ENCODE measurements at regions not wholly inside any gene's neighbourhood (a gene's known extent, or its start where the extent isn't known, plus 50 kb on each side); places are given as distances from the start of the nearest gene placed in this dataset.

- Histone ChIP-seq H3K9me3 (ENCODE audit: low read depth, low read length) (no peaks in the 10 kb centered on the region), H3K4me1 (ENCODE audit: insufficient read depth, low read length) (no peaks in the 10 kb centered on the region), H3K4me3 (ENCODE audit: insufficient read depth, low read length) (no peak overlapping the region), H2AFZ (ENCODE audit: low read length) (no peak overlapping the region), H4K20me1 (ENCODE audit: insufficient read depth, low read length) (no peaks in the 10 kb centered on the region), H3K79me2 (ENCODE audit: insufficient read depth, low read length) (no peaks in the 10 kb centered on the region), H3K4me2 (ENCODE audit: insufficient read depth, low read length) (no peak overlapping the region), H3K36me3 (ENCODE audit: insufficient read depth, low read length) (no peaks in the 10 kb centered on the region), H3K27me3 (ENCODE audit: insufficient read depth, low read length) (no peaks in the 10 kb centered on the region), H3K27ac (ENCODE audit: low read depth, low read length) (no peak overlapping the region)
- no peak for TF ChIP-seq CTCF (IDR thresholded peaks at IDR 0.05; ENCODE audit: extremely low read depth, low read depth, low read length)
- DNase-seq (ENCODE audit: insufficient read length, low spot score, missing footprints): no peak
Measured at GRCh38 chr1:213435715-213436114, 384.7 kb downstream of the RPS6KC1 start.

- Histone ChIP-seq H3K4me2 (ENCODE audit: insufficient read depth, low read length) (no peak overlapping the region), H4K20me1 (ENCODE audit: insufficient read depth, low read length) (no peaks in the 10 kb centered on the region), H3K36me3 (ENCODE audit: insufficient read depth, low read length) (no peaks in the 10 kb centered on the region), H3K9me3 (ENCODE audit: low read depth, low read length) (peaks cover 1% of the 10 kb centered on the region), H3K27me3 (ENCODE audit: insufficient read depth, low read length) (no peaks in the 10 kb centered on the region), H3K4me3 (ENCODE audit: insufficient read depth, low read length) (no peak overlapping the region), H2AFZ (ENCODE audit: low read length) (no peak overlapping the region), H3K79me2 (ENCODE audit: insufficient read depth, low read length) (no peaks in the 10 kb centered on the region), H3K4me1 (ENCODE audit: insufficient read depth, low read length) (no peaks in the 10 kb centered on the region), H3K27ac (ENCODE audit: low read depth, low read length) (no peak overlapping the region)
- DNase-seq (ENCODE audit: insufficient read length, low spot score, missing footprints): peak; percentile 75
- no peak for TF ChIP-seq CTCF (IDR thresholded peaks at IDR 0.05; ENCODE audit: extremely low read depth, low read depth, low read length)
Measured at GRCh38 chr1:213438339-213438738, 387.3 kb downstream of the RPS6KC1 start.

- H3K9me3 ChIP-seq (ENCODE audit: low read depth, low read length): peaks cover 1% of the 10 kb centered on the region
- no peaks in the 10 kb centered on the region for H3K36me3 ChIP-seq (ENCODE audit: insufficient read depth, low read length)
- H3K27me3 ChIP-seq (ENCODE audit: insufficient read depth, low read length): no peaks in the 10 kb centered on the region
- H3K79me2 ChIP-seq (ENCODE audit: insufficient read depth, low read length): no peaks in the 10 kb centered on the region
- DNase-seq (ENCODE audit: insufficient read length, low spot score, missing footprints): no peak
- no peak overlapping the region for H3K4me2 ChIP-seq (ENCODE audit: insufficient read depth, low read length)
- no peak for TF ChIP-seq CTCF (IDR thresholded peaks at IDR 0.05; ENCODE audit: extremely low read depth, low read depth, low read length)
- H2AFZ ChIP-seq (ENCODE audit: low read length): no peak overlapping the region
- H3K27ac ChIP-seq (ENCODE audit: low read depth, low read length): no peak overlapping the region
- no peak overlapping the region for H3K4me3 ChIP-seq (ENCODE audit: insufficient read depth, low read length)
- H3K4me1 ChIP-seq (ENCODE audit: insufficient read depth, low read length): no peaks in the 10 kb centered on the region
- H4K20me1 ChIP-seq (ENCODE audit: insufficient read depth, low read length): no peaks in the 10 kb centered on the region
Measured at GRCh38 chr1:213439703-213440102, 388.7 kb downstream of the RPS6KC1 start.

GRCh38 chr1:213440766-213441165 lies 389.7 kb downstream of the RPS6KC1 start:
- no peak for DNase-seq (ENCODE audit: insufficient read length, low spot score, missing footprints)
- H3K9me3 ChIP-seq (ENCODE audit: low read depth, low read length): peaks cover 1% of the 10 kb centered on the region
- no peak overlapping the region for H3K4me2 ChIP-seq (ENCODE audit: insufficient read depth, low read length)
- H4K20me1 ChIP-seq (ENCODE audit: insufficient read depth, low read length): no peaks in the 10 kb centered on the region
- H3K27me3 ChIP-seq (ENCODE audit: insufficient read depth, low read length): no peaks in the 10 kb centered on the region
- no peaks in the 10 kb centered on the region for H3K79me2 ChIP-seq (ENCODE audit: insufficient read depth, low read length)
- no peak overlapping the region for H3K27ac ChIP-seq (ENCODE audit: low read depth, low read length)
- H3K36me3 ChIP-seq (ENCODE audit: insufficient read depth, low read length): no peaks in the 10 kb centered on the region
- no peak overlapping the region for H2AFZ ChIP-seq (ENCODE audit: low read length)
- H3K4me1 ChIP-seq (ENCODE audit: insufficient read depth, low read length): no peaks in the 10 kb centered on the region
- no peak overlapping the region for H3K4me3 ChIP-seq (ENCODE audit: insufficient read depth, low read length)
- no peak for TF ChIP-seq CTCF (IDR thresholded peaks at IDR 0.05; ENCODE audit: extremely low read depth, low read depth, low read length)
